ENCODE measurements at regions not wholly inside any gene's neighbourhood (a gene's known extent, or its start where the extent isn't known, plus 50 kb on each side); places are given as distances from the start of the nearest gene placed in this dataset.

- TF ChIP-seq CTCF (IDR thresholded peaks at IDR 0.05; ENCODE audit: extremely low read depth, insufficient read depth, missing control alignments) = no peak
- in situ Hi-C loops (cut with MboI; ENCODE audit: low pct_unique_long_range_greater_than_20kb, low sequenced_read_pairs, unreplicated experiment) = no loop called here
- DNase-seq (ENCODE audit: low spot score) = no peak
These were observed 351.0 kb downstream of the SS18 start for GRCh38 chr18:25739376-25739775.

GRCh38 chr18:25737710-25738311 is 352.6 kb downstream of the SS18 start:
- no peak for TF ChIP-seq CTCF (IDR thresholded peaks at IDR 0.05; ENCODE audit: extremely low read depth, insufficient read depth, missing control alignments)
- in situ Hi-C loops (cut with MboI; ENCODE audit: low pct_unique_long_range_greater_than_20kb, low sequenced_read_pairs, unreplicated experiment) = no loop called here
- no peak for DNase-seq (ENCODE audit: low spot score)

- in situ Hi-C loops (cut with MboI; ENCODE audit: low pct_unique_long_range_greater_than_20kb, low sequenced_read_pairs, unreplicated experiment) = no loop called here
- no peak for DNase-seq (ENCODE audit: low spot score)
- no peak for TF ChIP-seq CTCF (IDR thresholded peaks at IDR 0.05; ENCODE audit: extremely low read depth, insufficient read depth, missing control alignments)
These were observed 353.9 kb downstream of the SS18 start for GRCh38 chr18:25736516-25736915.

GRCh38 chr18:25735459-25735858 is 355.0 kb downstream of the SS18 start:
- in situ Hi-C loops (cut with MboI; ENCODE audit: low pct_unique_long_range_greater_than_20kb, low sequenced_read_pairs, unreplicated experiment) = no loop called here
- no peak for DNase-seq (ENCODE audit: low spot score)
- TF ChIP-seq CTCF (IDR thresholded peaks at IDR 0.05; ENCODE audit: extremely low read depth, insufficient read depth, missing control alignments) = no peak

GRCh38 chr18:25734336-25734735 is 356.1 kb downstream of the SS18 start:
- no peak for DNase-seq (ENCODE audit: low spot score)
- no peak for TF ChIP-seq CTCF (IDR thresholded peaks at IDR 0.05; ENCODE audit: extremely low read depth, insufficient read depth, missing control alignments)
- in situ Hi-C loops (cut with MboI; ENCODE audit: low pct_unique_long_range_greater_than_20kb, low sequenced_read_pairs, unreplicated experiment) = no loop called here

GRCh38 chr18:25732862-25733261 is 357.6 kb downstream of the SS18 start:
- no peak for DNase-seq (ENCODE audit: low spot score)
- no peak for TF ChIP-seq CTCF (IDR thresholded peaks at IDR 0.05; ENCODE audit: extremely low read depth, insufficient read depth, missing control alignments)
- in situ Hi-C loops (cut with MboI; ENCODE audit: low pct_unique_long_range_greater_than_20kb, low sequenced_read_pairs, unreplicated experiment) = no loop called here

- no peak for DNase-seq (ENCODE audit: low spot score)
- TF ChIP-seq CTCF (IDR thresholded peaks at IDR 0.05; ENCODE audit: extremely low read depth, insufficient read depth, missing control alignments) = no peak
- in situ Hi-C loops (cut with MboI; ENCODE audit: low pct_unique_long_range_greater_than_20kb, low sequenced_read_pairs, unreplicated experiment) = no loop called here
These were observed 361.3 kb downstream of the SS18 start for GRCh38 chr18:25729072-25729471.

Measured in GM13977 (cell line).